NCI-H69 (cell line): ENCODE measurements at regions not wholly inside any gene's neighbourhood (a gene's known extent, or its start where the extent isn't known, plus 50 kb on each side); places are given as distances from the start of the nearest gene placed in this dataset.

Experiments
- DNase-seq: peaks from one replicate; lab custom pipeline; 2025; lab: John Stamatoyannopoulos, UW

DNA sequence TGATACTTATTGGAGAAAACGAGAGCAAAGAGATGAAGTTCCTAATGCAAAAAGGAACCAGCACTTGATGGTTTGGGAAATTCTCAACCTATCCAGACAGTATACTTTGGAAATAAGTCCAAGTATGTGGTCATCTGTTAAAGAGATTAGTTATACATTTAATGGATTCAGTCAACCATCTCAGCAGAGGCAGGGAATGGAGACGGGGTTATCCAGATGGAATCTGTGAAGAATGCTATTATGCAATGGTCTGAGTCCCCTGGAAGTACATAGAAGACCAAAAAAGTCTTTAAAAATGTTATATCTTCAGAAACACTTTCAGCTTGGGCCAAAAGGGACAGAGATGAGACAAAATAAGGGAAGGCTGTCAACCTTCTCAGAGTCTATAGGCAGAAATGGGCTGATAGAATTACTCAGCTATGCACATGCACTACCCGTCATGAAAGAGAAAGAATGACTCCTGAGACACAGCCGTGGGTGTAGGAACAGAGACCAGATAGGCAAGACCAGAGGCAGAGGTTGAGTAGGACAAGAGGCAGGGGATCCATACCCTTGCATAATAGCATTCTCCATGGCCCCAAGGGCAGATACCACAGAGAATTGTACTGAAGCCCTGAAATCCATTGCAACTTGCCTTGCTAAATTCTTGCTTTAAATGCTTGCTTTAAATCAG, 738.8 kb upstream of the POT1 start:
- DNase-seq, result no peak

DNA sequence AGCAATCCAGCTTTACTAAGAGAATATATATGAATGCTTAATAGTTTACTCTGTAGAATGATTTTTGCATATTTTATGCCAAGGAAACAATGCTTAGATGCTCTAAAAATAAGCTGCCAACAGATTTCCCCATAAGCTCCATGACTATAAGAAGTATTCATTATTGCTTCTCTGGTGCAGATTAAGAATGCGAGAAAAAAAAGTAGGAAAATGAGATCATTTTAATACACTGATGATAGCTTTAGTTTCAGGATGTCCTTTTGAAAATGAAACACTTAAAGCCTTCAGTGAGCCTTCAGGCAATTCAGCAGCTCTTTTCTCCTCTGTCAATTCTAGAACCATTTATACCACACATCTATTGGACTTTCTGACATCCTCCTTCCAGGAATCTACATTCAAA, 735.0 kb upstream of the POT1 start:
- DNase-seq, result no peak

GRCh38 chr7:125663961-125664360, 734.3 kb upstream of the POT1 start:
- DNase-seq, result no peak

DNA sequence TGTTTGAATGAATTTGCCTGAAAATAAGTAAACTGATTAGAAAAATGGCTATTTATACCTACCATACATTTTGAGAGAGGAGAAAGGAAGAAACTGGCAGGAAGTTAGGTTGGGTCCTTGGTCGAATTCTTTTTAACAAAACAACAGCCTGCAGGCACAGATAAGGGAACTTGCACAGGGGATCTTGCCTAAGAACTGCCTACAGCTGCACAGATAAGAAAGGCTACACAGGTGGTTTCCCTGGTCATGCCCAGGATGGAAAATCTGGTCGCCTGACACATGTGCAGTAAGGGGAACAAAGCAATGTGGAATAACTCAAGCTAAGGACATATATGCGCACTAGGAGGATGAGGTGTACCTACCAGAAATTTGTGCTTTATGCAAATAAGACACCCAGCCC, 732.1 kb upstream of the POT1 start:
- DNase-seq, result no peak

DNA sequence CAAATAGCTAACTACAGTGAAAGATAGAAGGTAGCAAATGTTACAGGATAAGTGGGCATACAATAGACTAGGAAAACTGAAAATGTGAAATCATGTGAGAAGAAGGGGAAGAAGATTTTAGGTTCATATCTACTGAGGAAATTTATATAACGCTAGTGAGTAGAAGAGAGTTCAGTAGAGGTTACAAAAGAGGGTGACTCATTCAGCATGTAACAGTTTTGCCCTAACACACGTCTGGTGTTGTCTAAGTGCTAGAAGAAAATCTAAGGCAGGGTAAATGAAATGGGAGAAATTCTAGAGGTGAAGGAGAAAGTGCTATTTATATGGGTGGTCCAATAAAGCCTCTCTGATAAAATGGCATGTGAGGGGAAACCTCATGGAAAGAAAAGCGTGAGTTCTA, 731.4 kb upstream of the POT1 start:
- no peak for DNase-seq

DNA sequence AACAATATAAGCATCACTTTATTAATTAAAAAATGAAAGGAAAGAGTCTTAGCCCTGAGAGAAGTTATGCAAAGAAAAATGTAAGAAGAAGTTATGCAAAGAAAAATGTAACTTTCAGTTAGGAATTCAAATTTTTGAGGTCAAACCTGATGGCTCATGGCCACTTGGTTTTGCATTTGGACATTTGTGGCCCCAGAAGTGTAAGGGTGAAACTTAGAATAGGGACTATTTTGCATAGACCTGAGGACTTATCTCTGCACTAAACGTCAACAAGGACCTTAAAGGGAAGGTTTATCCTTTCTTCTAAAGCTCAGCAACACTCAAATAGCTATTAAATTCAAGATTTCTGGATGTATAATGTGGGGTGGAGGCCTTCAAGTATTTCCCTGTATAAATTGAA, 724.5 kb upstream of the POT1 start:
- DNase-seq, result no peak

DNA sequence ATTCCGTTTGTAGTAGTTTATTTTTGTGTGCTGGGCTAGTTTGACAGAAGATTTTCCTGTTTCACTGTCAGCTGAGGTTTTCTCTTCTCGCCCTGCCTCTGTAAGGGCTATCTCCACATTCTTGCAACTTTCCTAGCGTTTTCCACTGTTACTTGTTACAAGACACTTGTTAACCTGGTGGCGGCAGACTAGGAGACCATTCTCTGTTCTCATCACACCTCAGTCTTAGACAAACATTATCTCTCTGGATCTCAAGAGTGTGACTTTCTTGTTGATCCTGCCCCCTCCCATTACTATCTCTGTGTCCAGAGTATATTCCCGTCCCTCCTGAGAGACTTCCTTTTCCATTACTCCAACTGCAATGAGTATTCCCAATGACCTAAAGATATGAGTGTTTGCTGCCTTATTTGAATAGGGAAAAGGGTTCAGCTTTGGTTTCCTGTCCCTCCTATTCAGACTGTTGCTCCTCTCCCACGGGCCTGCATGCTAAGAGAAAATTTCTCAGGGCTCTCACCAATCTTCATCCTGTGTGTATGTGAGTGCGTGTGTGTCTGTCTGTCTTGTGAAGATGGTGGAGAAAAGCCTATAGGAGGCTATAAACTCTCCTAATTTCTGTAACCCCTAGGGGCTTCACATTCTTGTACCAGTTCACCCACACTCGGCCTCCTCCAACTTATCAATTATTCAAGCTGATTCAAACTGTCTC, 722.4 kb upstream of the POT1 start:
- DNase-seq, result no peak

DNA sequence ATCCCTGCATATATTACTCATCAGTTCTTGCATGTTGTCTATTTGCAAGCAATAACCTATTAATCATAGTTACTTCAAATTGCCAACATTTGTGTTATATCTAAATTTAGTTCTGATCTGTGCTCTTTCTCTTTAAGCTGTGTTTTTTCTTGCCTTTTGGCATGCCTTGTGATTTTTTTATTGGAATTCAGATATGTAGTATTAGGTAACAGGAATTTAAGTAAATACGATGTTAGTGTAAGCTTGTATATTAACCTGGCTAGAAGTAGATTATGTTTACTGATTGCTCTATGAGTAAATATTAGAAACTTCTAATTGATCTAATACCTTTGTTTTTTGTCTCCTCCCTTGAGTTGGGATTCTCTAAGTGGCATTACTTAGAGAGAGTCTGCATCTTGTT, 718.9 kb upstream of the POT1 start:
- DNase-seq, result no peak

GRCh38 chr7:125645770-125646169, 716.1 kb upstream of the POT1 start:
- no peak for DNase-seq

DNA sequence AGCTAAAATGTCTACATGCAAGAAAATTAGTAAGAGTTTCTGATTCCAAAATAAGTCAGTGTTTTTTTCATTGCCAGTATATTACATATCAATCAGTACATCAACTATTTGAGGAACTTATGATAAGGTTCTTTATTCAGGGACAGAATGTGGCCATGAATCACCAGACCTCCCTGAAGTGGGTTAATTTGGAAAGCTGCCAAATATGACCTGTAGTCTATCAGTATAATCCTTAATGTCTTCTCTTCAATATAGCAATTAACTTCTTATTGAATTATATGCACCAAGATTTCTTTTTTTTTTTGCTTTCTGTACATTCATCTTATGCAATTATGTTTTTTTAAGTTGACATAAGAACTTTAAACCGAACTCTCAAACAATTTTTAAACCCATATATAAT, 714.5 kb upstream of the POT1 start:
- DNase-seq, result peak; percentile 48

GRCh38 chr7:125643302-125643701, 713.7 kb upstream of the POT1 start:
- DNase-seq, result no peak

- DNase-seq, result no peak
Measured at GRCh38 chr7:125641884-125642283, 712.3 kb upstream of the POT1 start.

DNA sequence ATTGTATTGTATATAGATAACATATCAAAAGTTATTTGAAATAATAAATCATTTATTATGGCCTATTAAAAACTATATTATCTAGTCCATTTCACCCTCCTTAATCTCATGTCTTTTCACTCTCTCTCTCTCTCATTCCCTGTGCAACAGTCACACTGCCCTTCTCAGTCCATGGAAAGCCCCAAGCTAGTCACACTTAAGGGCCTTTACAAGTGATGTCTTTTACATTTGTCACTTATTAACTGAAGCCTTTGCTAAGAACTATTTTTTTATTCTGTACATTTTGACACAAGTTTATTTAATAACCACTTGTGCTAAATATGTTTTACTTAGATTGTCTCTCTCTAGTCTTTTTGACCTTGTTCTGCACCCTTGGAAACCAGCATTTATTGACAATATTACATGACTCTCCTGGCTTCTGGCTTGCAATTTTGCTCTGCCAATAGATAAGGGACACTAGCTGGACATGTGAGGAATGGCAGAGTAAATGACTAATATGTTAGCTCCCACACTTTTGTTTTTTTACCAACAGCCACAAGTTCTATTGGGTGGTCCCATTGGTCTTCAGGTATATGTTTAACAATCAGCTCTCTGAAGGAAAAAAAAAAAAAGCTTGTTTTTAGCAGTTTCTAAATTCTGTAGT, 706.8 kb upstream of the POT1 start:
- DNase-seq, result no peak

DNA sequence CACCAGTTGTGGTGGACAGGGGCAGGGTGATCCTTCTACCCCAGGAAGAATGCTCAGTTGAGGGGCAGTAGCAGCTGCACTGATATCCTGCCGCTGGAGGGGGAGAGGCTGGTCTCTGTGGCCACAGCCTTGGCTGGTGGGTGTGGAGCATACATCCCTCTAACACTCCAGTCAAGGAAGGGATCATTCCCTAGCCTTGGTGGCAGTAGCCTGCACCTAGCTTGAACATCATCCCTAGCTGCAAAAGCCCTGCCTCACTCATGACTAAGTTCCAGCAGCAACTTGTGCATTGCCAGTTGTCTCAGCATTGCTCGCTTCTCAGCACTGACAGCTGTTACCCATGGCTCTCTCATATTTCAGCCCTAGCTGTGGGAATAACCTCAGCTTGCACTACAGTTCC, 688.9 kb upstream of the POT1 start:
- no peak for DNase-seq

DNA sequence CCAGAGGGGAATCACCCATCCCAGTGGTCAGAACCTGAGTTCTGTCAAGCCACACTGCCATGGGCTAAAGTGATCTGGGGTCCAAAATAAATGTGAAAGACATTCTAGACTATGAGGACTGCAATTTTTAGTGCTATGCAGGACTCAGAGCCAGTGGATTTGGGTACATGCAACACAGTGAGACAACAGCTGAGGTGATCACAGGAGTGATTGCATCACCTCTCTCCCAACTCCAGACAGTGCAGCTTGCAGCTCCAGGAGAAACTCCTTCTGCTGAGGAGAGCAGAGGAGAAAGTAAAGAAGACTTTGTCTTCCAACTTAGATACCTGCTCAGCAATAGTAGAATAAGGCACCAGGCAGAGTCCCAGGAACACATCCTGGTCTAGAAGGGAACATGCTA, 682.0 kb upstream of the POT1 start:
- no peak for DNase-seq

DNA sequence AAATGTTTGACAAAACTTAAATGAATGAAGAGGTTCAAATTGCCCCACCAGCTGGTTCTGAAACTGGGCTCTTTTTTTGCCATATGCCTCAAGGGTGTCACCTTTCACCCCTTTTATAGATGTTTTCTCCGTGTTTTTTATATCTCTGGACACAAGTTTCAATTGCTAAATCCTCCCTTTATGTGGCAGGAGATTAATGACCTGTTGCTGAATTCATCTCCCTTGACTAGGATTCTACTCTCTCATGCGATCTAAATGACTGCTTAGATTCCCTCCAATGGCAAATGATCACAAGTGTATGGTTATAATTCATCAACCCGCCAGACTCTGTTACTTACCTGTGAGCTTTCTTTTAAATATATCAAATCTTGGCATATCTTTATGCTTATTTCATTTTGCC, 677.0 kb upstream of the POT1 start:
- peak; percentile 31 for DNase-seq

DNA sequence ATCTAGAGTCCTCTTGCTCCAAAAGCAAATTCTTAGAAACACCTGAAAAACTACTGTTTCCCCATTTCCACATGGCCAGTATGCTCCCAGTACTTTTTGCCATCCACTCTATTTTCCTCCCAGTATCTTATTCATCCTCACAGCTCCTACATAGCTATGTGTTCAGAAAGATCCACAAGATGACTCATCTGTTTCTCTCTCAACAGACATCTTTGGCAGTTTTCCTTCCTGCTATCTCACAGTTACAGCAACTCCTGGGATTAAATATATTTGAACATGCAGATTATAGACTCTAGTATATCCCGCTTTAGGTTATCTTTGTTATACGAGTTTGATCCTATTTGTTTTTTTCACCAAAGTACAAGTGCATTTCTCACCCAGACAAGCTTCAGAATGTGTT, 675.6 kb upstream of the POT1 start:
- no peak for DNase-seq

DNA sequence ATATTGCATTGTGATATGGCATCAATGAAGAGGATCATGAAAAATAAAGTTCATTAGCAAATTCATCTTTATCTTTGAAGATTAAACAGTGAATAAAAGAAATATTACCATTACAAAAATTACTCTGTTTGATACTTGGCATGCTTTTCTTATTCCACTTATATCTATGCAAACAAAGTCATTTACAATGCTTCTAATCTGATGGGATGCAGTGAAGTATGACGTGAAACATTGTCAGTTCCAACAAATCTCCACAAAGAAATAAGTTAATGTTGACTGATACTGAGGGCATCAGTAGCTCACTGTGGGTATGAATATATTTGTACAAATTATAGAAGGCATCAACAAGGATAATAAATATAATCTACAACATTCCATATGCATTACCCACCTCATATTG, 672.8 kb upstream of the POT1 start:
- no peak for DNase-seq

GRCh38 chr7:125599387-125599786, 669.8 kb upstream of the POT1 start:
- DNase-seq, result no peak

- DNase-seq, result no peak
Measured at GRCh38 chr7:125592331-125592730, 662.7 kb upstream of the POT1 start.

DNA sequence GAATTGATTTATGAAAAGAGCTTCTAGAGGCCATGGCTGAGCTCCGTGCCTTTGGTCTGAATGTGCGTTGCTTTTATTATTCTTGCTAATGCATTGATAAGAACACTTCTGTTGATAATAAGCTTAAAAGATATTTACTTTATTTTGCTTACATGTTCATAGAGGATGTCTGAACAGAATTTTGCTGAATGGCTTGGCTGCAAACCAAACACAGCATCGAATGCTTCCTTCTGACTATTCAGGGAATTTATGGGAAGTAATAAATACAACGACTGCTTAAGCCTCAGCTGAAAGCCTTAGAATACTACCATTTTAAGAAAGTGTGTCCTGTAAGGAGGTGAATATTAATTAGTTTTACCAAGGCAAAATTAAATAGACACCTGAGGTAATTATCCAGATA, 643.5 kb upstream of the POT1 start:
- no peak for DNase-seq

DNA sequence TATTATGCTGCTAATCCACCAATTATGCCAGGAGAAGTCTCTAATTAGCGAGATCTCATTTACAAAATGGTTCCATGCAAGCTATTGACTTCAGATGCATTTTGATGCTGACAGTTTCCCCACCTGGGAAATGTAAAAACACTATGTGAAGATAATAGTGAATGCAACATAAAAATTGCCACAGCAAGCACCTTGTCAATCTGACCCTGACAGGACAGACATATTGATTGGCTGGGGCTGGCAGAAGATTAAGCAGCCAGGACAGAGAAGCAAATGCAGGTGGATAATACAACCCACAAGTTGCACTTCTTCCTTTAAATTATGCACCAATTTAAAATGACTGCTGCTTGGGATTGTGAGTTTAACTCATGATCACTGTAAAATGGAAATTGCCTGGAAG, 642.8 kb upstream of the POT1 start:
- DNase-seq, result peak; percentile 56

- DNase-seq, result no peak
Measured at GRCh38 chr7:125568799-125569198, 639.2 kb upstream of the POT1 start.

GRCh38 chr7:125567686-125568085, 638.1 kb upstream of the POT1 start:
- DNase-seq, result peak; percentile 70
